HG03175 (cell line): ENCODE measurements at regions not wholly inside any gene's neighbourhood (a gene's known extent, or its start where the extent isn't known, plus 50 kb on each side); places are given as distances from the start of the nearest gene placed in this dataset.
"Not testable (repeated sequence)": the region's sequence is repeated elsewhere in the genome, so short reads cannot be mapped to it uniquely, and the experiment has no call there.

Experiments
- ATAC-seq: cut with Tn5 transposase; IDR thresholded peaks from one replicate; pipeline ENCODE4 v1.9.1; 2021; ENCODE audit warnings: mild to moderate bottlenecking, moderate library complexity; ENCODE audit not compliant: unreplicated experiment

GRCh38 chr4:66855956-66856355, 689.3 kb downstream of the CENPC start:
- ATAC-seq = no peak

DNA sequence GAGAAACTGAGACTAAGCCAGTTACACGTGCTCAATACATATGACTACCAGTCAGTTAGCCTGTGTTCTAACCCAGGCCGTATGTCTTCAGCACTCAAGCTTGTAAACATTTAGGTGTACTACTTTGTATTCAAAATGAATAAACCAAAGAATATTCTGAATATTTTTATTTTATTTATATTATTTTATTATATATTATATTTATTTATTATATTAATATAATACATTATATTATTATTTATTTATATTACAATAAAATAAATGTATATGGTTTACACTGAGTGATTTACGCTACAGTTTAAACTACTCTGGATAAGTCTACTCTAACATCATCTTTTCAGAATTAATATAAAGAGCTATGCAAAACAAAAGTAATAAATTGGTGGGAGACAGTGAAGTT, 691.5 kb downstream of the CENPC start:
- ATAC-seq = no peak

GRCh38 chr4:66852843-66853242, 692.5 kb downstream of the CENPC start:
- no peak for ATAC-seq

- ATAC-seq = no peak
Measured at GRCh38 chr4:66849596-66849995, 695.7 kb downstream of the CENPC start.

DNA sequence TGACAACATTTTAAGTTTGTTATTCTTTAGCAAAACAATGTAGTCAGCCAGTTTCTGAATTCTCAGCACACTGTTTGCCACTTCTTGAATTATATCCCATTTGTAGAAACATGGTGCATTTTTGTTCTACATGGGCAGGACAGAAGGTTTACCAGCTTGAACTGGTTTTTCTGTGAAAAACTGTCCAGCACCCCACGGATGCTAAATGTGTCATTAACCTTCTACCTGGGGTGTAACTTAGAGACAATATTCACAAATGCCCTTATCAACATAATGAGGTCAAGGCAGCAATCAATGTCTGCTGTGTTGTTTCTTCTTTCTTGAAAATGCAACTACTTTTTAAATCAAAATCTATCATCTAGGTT, 702.6 kb downstream of the CENPC start:
- no peak for ATAC-seq

DNA sequence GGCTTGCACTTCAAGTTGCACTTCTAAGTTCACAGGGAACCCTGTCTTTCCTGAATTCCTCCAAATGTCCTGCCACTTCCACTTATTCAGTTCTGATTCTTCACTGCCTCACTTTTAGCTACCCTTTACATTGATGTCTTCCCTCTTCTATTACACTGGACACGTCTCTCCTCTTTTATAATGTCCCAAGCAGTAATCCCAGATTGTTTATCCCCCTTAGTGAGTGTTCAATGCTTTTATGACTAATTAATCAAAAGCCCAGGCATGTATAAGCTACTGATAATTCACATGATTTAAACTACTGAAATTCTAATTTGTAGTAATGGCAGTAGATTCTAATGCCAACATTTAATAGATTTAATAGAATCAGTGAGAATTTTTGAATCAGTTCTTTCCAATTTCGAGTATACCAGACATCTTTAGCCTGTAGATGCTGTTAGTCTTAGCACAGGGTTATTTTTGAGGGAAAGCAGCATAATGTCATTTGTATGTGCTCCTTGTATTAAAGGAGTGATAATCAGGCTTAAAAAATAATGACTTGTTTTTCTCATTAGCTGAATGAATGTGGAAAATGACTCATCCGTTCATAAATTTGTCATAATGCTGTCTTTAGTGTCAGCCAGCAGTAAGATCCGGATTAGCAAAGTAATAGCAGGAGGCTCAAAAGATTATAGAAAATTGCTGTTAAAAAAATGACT, 703.1 kb downstream of the CENPC start:
- ATAC-seq = no peak

DNA sequence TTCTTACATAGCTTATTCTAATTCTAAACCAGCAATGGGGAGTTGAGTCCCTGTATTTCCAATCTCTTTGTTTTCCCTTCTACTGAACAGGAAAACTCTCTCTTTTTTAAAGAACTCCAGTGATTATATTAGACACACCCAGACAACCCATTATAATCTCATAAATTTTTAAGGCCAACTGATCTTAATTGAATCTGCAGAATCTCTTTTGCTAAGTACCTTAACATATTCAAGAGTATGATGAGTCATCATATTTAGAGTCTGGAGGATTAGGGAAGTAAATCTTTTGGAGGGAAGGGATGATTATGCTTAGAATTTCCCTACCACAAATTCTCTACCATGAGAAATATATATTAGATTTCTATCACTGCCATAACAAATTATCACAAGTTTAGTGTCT, 705.1 kb downstream of the CENPC start:
- ATAC-seq = no peak

DNA sequence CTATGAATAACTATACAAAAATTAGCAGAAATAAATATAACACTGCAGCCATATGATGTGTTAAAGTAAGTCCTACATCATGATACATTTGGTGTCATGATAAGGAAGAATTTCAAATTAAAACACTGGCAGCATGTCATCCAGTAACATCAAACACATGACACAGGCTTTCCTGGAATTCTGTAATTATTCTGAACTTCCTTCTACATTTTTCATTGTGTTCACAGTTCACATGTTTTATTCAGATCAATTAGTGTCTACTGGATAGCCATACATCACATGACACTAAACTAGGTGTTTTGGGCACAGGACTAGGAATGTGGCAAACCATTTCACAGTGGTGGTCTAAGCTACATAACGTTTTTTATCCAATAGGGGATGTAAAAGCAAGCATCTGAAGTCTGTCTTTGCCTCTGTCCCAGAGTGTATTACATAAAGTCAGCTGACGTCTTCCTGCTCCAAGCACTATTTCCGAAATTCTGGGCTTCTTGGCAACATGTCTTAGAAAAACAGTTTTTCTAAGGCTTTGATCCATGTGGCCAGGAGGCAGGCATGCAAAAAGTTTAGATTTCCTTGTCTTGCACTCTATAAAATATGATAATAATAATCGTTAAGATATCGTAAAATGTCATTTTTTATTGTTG, 707.9 kb downstream of the CENPC start:
- ATAC-seq = no peak

DNA sequence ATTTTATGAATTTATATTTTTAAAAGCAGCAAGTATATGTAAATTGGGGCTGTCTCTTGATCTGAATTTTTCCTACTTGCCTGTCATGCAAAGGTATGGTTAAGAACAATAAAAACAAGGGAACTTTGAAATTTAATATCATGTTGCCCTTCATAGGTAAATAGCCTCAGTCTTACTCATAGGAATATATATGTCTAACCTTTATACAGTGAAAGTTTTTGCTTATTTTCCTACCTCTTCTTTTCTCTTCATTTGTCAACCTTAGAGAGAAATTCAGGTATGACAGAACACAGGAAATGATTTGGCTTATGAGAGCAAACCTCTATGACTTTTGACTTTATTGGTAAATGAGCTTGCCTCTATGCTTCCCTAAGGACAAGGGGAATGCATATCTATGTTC, 716.0 kb downstream of the CENPC start:
- ATAC-seq = no peak

- ATAC-seq = no peak
Measured at GRCh38 chr4:66820681-66821080, 724.6 kb downstream of the CENPC start.

GRCh38 chr4:66814277-66814676, 731.0 kb downstream of the CENPC start:
- no peak for ATAC-seq

- no peak for ATAC-seq
Measured at GRCh38 chr4:66805582-66805981, 739.7 kb downstream of the CENPC start.

DNA sequence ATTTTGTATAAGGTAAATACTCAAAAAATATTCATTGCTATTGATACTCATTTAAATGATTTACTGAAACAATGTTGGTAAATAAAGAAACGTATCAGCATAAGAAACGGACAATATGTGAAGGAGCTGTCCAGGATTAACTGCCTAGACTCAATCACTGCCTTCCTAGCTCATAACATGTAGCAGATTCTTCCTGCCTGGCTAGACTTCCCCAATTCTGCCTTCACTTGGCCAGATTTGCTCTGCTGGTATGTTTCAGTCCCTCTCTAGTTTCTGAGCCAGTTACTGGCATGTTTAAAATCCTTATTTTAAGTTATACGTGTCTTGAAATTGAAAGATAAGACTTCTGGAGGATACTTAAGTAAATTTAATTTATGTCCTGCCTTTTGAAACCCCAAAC, 740.3 kb downstream of the CENPC start:
- no peak for ATAC-seq

DNA sequence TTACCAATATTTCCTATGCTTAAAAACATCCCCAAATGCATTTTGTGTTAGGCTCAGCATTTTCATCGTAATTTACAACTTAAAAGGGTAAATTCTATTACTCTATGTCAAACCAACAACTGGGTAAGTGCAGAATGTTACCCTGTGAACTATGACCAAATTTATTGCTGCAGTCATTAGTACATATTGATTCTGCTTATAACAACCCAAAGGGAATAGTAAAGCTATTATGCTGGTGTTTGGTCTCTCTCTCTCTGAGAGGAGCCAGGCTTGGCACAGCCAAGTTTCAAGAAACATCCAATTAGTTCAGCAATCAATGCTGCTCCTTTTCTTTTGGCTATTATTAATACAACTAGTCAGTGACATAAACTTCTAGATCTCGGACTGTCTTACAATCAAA, 747.7 kb downstream of the CENPC start:
- no peak for ATAC-seq

GRCh38 chr4:66795724-66796123, 749.6 kb downstream of the CENPC start:
- ATAC-seq = no peak

- ATAC-seq = no peak
Measured at GRCh38 chr4:66794390-66795034, 750.8 kb downstream of the CENPC start.

- ATAC-seq = no peak
Measured at GRCh38 chr4:66791686-66792085, 753.6 kb downstream of the CENPC start.

- ATAC-seq = no peak
Measured at GRCh38 chr4:66785479-66785878, 759.8 kb downstream of the CENPC start.

- ATAC-seq = not testable (repeated sequence)
Measured at GRCh38 chr4:66782751-66783150, 762.6 kb downstream of the CENPC start.

DNA sequence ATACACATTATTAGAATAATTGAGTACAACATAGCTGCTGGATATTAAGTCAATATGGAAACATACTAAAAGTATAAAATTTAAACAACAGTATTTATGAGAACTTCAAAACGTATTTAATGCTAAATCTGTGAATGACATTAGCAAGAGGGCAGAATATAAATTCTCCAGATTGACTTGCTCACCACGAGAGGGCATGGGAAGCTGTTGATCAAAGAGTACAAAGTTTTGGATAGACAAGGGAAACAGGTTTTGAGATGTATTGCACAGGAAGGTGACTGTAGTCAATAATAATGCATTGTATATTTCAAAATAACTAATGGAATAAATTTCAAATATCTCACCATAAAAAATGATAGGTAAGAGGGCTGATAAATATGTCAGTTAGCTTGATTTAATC, 768.2 kb downstream of the CENPC start:
- no peak for ATAC-seq

DNA sequence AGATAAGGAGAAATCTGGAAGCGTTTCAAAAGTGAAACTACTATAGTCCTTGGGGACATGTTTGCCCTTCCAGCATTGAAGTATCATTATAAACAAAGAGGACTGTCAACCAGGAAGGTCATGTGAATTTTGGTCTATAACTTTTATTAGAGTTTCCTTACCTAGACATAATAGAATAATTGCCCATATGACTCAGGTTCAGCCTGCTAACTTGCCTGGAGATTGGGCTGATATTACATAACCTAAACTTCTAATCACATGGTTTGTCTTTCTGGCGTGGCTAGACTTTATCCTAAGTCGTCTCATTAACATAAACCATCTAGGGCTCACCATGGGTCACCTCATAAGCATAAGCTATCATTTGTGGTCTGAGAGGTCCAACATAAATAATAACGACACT, 775.9 kb downstream of the CENPC start:
- no peak for ATAC-seq

DNA sequence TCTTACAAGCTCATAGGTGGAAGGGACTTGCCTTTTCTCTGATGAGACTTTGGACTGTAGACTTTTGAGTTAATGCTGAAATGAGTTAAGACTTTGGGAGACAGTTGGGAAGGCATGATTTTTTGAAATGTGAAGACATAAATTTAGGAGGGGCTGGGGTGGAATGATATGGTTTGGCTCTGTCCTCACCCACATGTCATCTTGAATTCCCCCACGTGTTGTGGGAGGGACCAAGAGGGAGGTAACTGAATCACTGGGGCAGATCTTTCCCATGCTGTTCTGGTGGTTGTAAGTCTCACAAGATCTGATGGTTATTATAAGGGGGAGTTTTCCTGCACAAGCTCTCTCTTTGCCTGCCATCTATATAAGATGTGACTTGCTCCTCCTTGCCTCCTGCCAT, 777.9 kb downstream of the CENPC start:
- no peak for ATAC-seq
